Raji (cell line): ENCODE measurements at regions not wholly inside any gene's neighbourhood (a gene's known extent, or its start where the extent isn't known, plus 50 kb on each side); places are given as distances from the start of the nearest gene placed in this dataset.

Experiments used
- POLR2A ChIP-seq: IDR thresholded peaks from 2 replicates; pipeline ENCODE4 v1.6.1; 2011; ENCODE audit warnings: low read depth, low read length, control low read depth; ENCODE audit not compliant: insufficient read depth

GRCh38 chr13:99085139-99085807 lies 107.4 kb upstream of the DOCK9 start:
- no peak for TF ChIP-seq POLR2A

- no peak for TF ChIP-seq POLR2A
Observed at GRCh38 chr13:99085808-99086266, 108.0 kb upstream of the DOCK9 start.

GRCh38 chr13:99086267-99087097 lies 108.6 kb upstream of the DOCK9 start:
- peak; percentile 75 for TF ChIP-seq POLR2A

GRCh38 chr13:99087098-99087953 lies 109.5 kb upstream of the DOCK9 start:
- TF ChIP-seq POLR2A = peak; percentile 80

- no peak for TF ChIP-seq POLR2A
Observed at GRCh38 chr13:99087954-99088491, 110.2 kb upstream of the DOCK9 start.

GRCh38 chr13:99093997-99094396 lies 106.7 kb upstream of the UBAC2 start:
- no peak for TF ChIP-seq POLR2A

- TF ChIP-seq POLR2A = no peak
Observed at GRCh38 chr13:99103536-99103935, 97.1 kb upstream of the UBAC2 start.

GRCh38 chr13:99104396-99104795 lies 96.3 kb upstream of the UBAC2 start:
- no peak for TF ChIP-seq POLR2A

- TF ChIP-seq POLR2A = no peak
Observed at GRCh38 chr13:99105160-99105559, 95.5 kb upstream of the UBAC2 start.

GRCh38 chr13:99113351-99113750 lies 87.3 kb upstream of the UBAC2 start:
- no peak for TF ChIP-seq POLR2A

- TF ChIP-seq POLR2A = no peak
Observed at GRCh38 chr13:99118179-99118578, 82.5 kb upstream of the UBAC2 start.

GRCh38 chr13:99119656-99120055 lies 81.0 kb upstream of the UBAC2 start:
- TF ChIP-seq POLR2A = no peak

- no peak for TF ChIP-seq POLR2A
Observed at GRCh38 chr13:99120751-99121150, 79.9 kb upstream of the UBAC2 start.

GRCh38 chr13:99122171-99122570 lies 78.5 kb upstream of the UBAC2 start:
- no peak for TF ChIP-seq POLR2A
